ENCODE measurements at regions not wholly inside any gene's neighbourhood (a gene's known extent, or its start where the extent isn't known, plus 50 kb on each side); places are given as distances from the start of the nearest gene placed in this dataset.

DNA sequence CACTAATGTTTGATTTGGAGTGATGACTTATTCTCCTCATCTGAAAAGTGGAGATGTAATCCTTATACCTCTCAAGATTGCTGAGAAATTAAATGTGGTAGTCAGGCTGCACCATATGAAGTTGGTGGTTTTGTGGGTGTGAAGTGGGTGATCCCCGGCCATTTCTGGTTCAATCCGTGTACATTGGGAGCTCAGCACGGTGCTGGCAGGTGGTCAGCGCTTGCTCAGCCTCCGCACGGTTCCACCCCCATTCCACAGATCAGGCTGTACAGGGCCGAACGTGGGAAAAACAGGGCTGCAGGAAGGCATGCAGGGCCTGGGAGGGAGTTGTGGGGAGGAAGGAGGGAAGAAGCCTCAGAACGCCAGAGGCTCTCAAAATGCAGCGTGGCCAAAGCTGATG is 198.3 kb downstream of the INO80D start:
- TF ChIP-seq, protein P1, sequence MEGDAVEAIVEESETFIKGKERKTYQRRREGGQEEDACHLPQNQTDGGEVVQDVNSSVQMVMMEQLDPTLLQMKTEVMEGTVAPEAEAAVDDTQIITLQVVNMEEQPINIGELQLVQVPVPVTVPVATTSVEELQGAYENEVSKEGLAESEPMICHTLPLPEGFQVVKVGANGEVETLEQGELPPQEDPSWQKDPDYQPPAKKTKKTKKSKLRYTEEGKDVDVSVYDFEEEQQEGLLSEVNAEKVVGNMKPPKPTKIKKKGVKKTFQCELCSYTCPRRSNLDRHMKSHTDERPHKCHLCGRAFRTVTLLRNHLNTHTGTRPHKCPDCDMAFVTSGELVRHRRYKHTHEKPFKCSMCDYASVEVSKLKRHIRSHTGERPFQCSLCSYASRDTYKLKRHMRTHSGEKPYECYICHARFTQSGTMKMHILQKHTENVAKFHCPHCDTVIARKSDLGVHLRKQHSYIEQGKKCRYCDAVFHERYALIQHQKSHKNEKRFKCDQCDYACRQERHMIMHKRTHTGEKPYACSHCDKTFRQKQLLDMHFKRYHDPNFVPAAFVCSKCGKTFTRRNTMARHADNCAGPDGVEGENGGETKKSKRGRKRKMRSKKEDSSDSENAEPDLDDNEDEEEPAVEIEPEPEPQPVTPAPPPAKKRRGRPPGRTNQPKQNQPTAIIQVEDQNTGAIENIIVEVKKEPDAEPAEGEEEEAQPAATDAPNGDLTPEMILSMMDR (IDR thresholded peaks at IDR 0.05), result no peak
- TF ChIP-seq POLR2AphosphoS5 (IDR thresholded peaks at IDR 0.05) (no peak), EP300 (IDR thresholded peaks at IDR 0.05) (no peak), POLR2A (IDR thresholded peaks at IDR 0.05) (no peak)
